NCI-H2227 (cell line): ENCODE measurements at regions not wholly inside any gene's neighbourhood (a gene's known extent, or its start where the extent isn't known, plus 50 kb on each side); places are given as distances from the start of the nearest gene placed in this dataset.
"Not testable (repeated sequence)": the region's sequence is repeated elsewhere in the genome, so short reads cannot be mapped to it uniquely, and the experiment has no call there.

Source experiments
- DNase-seq: peaks from one replicate; lab custom pipeline; 2025; ENCODE audit not compliant: unreplicated experiment; lab: John Stamatoyannopoulos, UW

GRCh38 chr1:29634746-29635335, 398.5 kb downstream of the PTPRU start:
- DNase-seq, result no peak

DNA sequence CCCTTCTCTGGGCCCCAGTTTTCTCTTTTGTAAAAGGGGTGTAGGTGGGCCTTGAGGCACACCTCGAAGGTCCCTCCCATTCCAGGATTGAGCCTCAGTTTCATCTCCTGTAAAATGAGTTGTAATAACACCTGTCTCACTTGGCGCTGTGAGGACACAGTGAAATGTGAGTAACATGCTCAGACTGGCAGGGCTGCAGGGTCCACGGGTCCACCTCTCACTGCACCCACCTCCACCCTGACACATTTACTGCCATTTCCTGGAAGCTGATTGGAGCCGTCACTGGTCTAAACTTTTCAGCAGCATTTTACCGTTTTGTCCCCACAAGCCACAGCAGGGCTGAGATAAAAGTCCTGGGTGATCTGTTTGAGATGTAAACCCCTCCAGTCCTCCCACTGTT, 398.0 kb downstream of the PTPRU start:
- DNase-seq, result no peak

GRCh38 chr1:29633771-29634170, 397.4 kb downstream of the PTPRU start:
- DNase-seq, result peak; percentile 75

GRCh38 chr1:29632806-29633615, 396.7 kb downstream of the PTPRU start:
- no peak for DNase-seq

DNA sequence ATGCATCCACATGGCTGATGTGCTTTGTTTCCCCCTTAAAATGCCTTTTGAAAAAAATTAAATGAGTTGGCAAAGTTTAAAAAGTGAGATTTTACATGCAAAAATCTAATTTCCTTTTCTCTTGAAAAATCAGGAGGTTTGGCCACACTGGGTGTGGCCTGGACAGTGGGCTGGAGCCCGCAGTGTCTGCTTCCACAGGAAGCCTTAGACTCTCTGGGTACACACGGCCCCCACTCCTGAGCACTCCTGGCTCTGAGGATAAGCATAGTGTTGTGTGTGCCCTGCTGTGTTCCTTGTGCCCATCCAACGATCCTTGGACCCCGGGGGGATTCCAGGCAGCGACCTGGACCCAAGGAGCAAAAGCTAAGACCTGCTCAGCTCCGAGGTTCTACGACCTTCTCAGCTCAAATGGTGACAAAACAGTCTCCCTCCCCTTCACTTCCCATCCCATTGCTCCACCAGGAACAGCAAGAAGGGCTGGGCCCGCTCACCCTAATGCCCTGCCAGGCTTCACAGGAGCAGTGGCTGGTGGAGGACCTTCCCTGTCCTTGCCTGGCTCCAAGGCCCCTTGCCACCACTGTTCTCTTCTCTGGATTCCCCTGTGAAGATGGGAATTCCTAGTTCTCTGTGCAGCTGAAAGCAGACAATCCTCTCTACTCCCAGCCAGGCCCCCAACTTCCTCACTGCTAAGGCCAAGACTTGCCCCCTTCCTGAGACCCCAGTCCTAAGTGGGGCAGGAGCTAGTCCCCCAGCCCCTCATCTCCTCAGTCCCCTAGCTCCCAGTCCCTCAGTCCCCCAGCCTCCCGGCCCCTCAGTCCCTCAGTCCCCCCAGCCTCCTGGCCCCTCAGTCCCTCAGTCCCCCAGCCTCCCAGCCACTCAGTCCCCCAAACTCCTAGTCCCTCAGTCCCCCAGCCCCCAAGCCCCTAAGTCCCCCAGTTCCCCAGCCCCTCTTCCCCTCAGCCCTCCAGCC, 395.8 kb downstream of the PTPRU start:
- DNase-seq, result no peak

GRCh38 chr1:29631361-29631760, 395.0 kb downstream of the PTPRU start:
- DNase-seq, result no peak

GRCh38 chr1:29630756-29631155, 394.4 kb downstream of the PTPRU start:
- DNase-seq, result no peak

DNA sequence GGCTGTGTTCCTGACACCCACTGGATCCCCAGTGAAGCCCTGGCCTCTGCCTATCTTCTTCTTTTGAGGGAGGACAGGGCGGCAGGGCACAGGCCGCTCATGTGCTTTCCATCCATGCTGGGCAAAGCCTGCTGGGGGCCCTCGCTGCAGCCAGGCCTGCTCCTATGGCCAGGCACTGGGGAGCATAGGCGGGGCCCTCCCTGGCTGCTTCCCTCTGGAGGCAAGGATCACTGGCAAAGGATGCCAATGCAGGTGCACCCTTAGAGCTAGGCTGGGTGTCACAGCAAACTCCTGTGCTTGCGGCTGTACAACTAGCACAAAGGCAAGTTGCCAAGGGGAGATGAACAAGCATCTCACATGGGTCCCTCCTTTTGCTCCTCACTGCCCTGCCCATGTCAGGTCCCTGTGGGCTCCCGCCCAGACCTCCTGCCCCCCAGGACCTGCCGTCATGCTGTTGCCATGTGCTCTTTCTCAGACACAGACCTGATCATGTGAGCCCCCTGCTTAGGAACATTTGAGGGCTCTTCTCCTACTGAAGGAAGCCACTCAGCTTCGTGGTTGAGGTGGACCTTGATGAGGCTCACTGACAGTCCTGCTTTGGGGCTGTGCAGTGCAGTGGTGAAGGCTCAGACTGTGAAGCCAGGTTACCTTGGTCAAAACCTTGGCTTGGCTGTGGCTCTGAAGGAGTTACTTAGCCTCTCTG, 393.6 kb downstream of the PTPRU start:
- no peak for DNase-seq

DNA sequence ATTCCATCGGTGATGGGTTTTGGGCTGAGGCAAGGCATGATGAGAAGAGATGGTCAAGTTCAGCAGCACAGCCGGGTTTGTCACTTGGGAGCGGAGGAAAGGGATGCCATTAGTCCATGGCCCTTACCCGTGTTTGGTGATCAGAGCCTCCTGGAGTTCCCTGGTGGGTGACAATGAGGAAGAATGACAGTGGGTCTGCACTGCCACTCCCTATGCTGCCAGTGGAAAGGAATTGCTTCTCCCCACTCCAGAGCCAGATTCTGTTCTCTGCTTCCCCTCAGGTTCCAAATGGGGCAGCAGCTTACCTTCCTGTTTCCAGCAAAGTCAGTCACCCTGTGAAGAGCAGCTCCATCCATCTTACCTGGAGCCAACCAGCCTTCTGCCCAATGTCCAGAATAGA, 393.1 kb downstream of the PTPRU start:
- DNase-seq, result no peak

- no peak for DNase-seq
These were observed 391.9 kb downstream of the PTPRU start for GRCh38 chr1:29628190-29628589.

- DNase-seq, result no peak
These were observed 390.4 kb downstream of the PTPRU start for GRCh38 chr1:29626726-29627125.

DNA sequence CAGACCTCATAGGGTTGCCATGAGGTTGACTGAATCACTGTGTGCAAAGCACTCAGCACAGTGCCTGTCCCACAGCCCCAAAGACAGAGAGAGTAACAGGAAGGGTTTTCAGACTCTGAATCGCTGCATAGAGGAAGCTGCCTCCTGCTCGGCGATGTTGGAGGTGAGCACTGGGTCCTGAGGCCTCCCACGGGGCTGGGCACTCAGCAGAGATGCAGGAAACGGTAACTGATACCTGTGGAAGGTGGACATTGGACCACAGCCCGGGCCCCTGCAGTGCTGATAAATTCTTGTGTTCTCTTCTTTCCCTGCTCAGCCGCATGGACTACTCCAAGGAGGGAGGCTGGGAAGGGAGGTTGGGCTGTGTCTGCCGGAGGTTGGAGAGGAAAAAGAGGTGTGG, 389.7 kb downstream of the PTPRU start:
- no peak for DNase-seq

DNA sequence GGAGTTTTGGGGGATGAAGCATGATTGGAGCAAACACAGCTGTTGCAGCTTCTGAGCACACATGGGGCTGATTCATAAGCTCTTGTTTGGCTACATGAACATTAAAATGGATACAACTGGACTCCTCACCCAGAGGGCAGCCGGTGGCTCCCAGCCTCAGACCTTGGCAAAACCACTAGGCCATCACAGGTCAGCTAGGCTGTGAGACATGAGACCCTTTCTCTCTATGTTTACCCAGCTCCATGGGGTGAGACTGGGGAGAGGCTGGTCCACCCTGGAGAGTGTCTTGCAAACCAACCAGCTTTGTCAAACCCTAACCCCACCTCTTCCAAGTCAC, 388.7 kb downstream of the PTPRU start:
- no peak for DNase-seq

- no peak for DNase-seq
These were observed 388.2 kb downstream of the PTPRU start for GRCh38 chr1:29624320-29625083.

- DNase-seq, result no peak
These were observed 387.2 kb downstream of the PTPRU start for GRCh38 chr1:29623501-29623900.

DNA sequence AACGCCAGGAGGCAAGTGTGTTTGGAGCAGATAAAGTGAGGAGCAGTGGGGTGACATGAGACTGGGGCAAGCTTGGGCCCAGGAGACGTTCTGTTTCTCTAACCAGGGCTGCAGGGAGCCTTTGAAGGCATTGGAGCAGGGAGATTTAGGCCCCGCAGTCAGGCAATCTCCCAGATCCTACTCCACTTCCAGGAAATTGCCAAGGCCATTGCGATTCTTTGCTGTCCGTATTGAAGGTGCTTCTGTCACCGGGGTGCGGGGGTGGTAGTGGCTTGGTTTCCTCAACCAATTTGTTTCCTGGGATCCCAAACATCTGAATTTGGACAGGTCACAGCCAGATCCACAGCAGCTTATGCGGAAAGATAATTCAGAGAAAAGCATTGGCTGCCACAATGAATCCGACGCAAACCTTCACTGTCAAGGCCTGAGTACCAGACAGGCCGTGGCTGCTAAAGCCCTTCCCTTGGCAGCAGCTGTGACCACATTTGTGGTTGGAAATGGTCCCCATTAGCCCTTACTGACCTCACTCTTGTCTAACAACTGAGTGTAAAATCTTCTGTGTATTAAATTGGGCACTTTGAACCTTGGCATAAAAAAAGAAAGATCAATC, 385.6 kb downstream of the PTPRU start:
- DNase-seq, result no peak

GRCh38 chr1:29620631-29621030, 384.3 kb downstream of the PTPRU start:
- no peak for DNase-seq

DNA sequence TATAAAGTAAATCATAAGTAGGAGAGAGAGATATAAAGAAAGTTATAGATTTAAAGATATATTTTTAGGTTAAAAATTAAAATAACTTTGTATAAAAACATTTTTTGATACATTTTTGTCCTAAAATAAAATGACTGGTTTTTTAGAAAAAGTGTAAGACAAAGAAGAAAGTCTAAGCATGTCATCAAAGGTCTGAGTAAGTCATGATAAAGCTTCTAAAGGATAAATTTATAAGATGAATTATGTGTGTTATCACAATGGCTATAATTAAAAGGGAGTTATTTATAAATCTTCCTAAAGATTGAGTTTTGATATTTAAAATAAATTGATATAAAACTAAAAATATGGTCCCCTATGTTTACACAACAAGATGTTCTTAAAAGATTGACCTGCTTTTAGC, 370.9 kb downstream of the PTPRU start:
- DNase-seq, result no peak

DNA sequence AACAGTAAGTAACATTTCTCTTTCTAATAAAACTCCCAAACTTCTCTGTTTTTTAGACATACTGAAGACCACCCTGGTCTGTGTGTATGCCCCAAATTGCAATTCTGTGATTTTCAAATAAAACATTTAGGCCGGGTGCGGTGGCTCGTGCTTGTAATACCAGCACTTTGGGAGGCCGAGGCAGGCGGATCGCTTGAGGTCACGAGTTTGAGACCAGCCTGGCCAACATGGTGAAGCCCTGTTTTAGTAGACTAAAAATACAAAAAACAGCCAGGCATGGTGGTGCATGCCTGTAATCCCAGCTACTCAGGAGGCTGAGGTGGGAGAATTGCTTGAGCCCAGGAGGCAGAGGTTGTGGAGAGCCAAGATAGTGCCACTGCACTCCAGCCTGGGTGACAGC, 368.5 kb downstream of the PTPRU start:
- not testable (repeated sequence) for DNase-seq

DNA sequence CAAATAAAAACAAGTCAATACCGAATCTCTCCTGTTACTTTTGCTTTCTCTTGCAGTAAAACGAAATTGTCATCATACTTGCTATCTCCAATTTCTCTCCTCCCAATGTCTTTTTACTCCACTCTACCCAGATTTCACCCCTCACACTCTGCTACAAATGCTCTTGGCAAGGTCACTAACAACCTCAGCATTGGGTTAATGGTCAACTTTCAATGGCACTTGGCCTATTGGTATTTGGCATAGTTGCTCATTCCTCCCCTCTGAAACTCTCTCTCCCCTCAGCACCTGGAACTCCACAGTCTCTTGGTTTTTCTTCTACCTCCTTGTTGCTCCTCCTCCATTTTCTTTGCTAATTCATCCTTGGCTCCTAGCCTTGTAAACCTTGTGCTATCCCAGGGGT, 367.3 kb downstream of the PTPRU start:
- DNase-seq, result no peak
